Thoracic aorta (tissue), 2 donors: ENCODE measurements at regions not wholly inside any gene's neighbourhood (a gene's known extent, or its start where the extent isn't known, plus 50 kb on each side); places are given as distances from the start of the nearest gene placed in this dataset.

ENCODE experiments used
- ATAC-seq: fragments of 150-250 bp; one replicate; pipeline ENCODE4 v1.8.0; 2017; ENCODE audit warnings: low read depth; ENCODE audit not compliant: insufficient number of reproducible peaks, low FRiP score
- DNase-seq: peaks from one replicate; pipeline ENCODE4 v3.0.0-alpha.2; 2020; ENCODE audit warnings: low spot score
- H3K27ac ChIP-seq, 2 donors: fragments of 200-600 bp; sonication (generic); 1 replicate in 1 of 2; 2 replicates in 1 of 2; pipeline ENCODE4 v1.5.1; 2016; ENCODE audit warnings: mild to moderate bottlenecking in 2 of 2, moderate library complexity in 2 of 2
- H3K27me3 ChIP-seq: fragments of 200-600 bp; sonication (generic); replicated peaks from 2 replicates; pipeline ENCODE4 v1.6.0; 2016; ENCODE audit warnings: mild to moderate bottlenecking; ENCODE audit not compliant: insufficient read depth
- H3K36me3 ChIP-seq: fragments of 200-600 bp; sonication (generic); one replicate; pipeline ENCODE4 v1.5.1; 2016
- H3K4me1 ChIP-seq, 2 donors: fragments of 200-600 bp; sonication (generic); 1 replicate in 1 of 2; 2 replicates in 1 of 2; pipeline versions ENCODE4 v1.5.1 to v1.6.0; 2016; ENCODE audit warnings: low read depth in 2 of 2, mild to moderate bottlenecking in 1 of 2; ENCODE audit not compliant: control insufficient read depth in 1 of 2
- H3K4me3 ChIP-seq: fragments of 200-600 bp; sonication (generic); 2 replicates; pipeline ENCODE4 v1.5.1; 2016; ENCODE audit warnings: mild to moderate bottlenecking
- H3K9me3 ChIP-seq: fragments of 200-600 bp; sonication (generic); 2 replicates; pipeline ENCODE4 v1.5.1; 2016
- CTCF ChIP-seq: fragments of 200-600 bp; sonication (generic); IDR thresholded peaks from one replicate; pipeline ENCODE4 v1.5.1; 2019; ENCODE audit warnings: antibody characterized with exemption

GRCh38 chr12:105977236-105977635 is 161.5 kb downstream of the NUAK1 start:
- no peak for TF ChIP-seq CTCF
- Histone ChIP-seq H3K9me3 (no peaks in the 10 kb centered on the region), H3K27me3 (no peaks in the 10 kb centered on the region), H3K4me1 (peaks cover 0 to 3% of the 10 kb centered on the region in 2 donors), H3K36me3 (no peaks in the 10 kb centered on the region), H3K4me3 (no peak overlapping the region), H3K27ac (no peak overlapping the region)
- DNase-seq (no peak), ATAC-seq (no peak)

- no peaks in the 10 kb centered on the region for H3K36me3 ChIP-seq
- no peak for TF ChIP-seq CTCF
- peaks cover 0 to 3% of the 10 kb centered on the region in 2 donors for H3K4me1 ChIP-seq
- ATAC-seq, result no peak
- H3K27me3 ChIP-seq, result no peaks in the 10 kb centered on the region
- H3K9me3 ChIP-seq, result no peaks in the 10 kb centered on the region
- H3K27ac ChIP-seq, result no peak overlapping the region
- no peak overlapping the region for H3K4me3 ChIP-seq
- DNase-seq, result no peak
Observed at GRCh38 chr12:105977652-105978051, 161.1 kb downstream of the NUAK1 start.

GRCh38 chr12:105978276-105978675 is 160.5 kb downstream of the NUAK1 start:
- H3K9me3 ChIP-seq, result no peaks in the 10 kb centered on the region
- ATAC-seq, result no peak
- no peak overlapping the region for H3K4me3 ChIP-seq
- TF ChIP-seq CTCF, result no peak
- no peak for DNase-seq
- H3K4me1 ChIP-seq, result peaks cover 0 to 3% of the 10 kb centered on the region in 2 donors
- H3K27ac ChIP-seq, result no peak overlapping the region
- H3K27me3 ChIP-seq, result no peaks in the 10 kb centered on the region
- no peaks in the 10 kb centered on the region for H3K36me3 ChIP-seq

GRCh38 chr12:105978686-105979085 is 160.1 kb downstream of the NUAK1 start:
- no peak overlapping the region for H3K4me3 ChIP-seq
- peaks cover 0 to 3% of the 10 kb centered on the region in 2 donors for H3K4me1 ChIP-seq
- DNase-seq (no peak), ATAC-seq (no peak)
- H3K36me3 ChIP-seq, result no peaks in the 10 kb centered on the region
- H3K27me3 ChIP-seq, result no peaks in the 10 kb centered on the region
- H3K9me3 ChIP-seq, result no peaks in the 10 kb centered on the region
- no peak overlapping the region for H3K27ac ChIP-seq
- no peak for TF ChIP-seq CTCF

- ATAC-seq (no peak), DNase-seq (no peak)
- Histone ChIP-seq H3K36me3 (no peaks in the 10 kb centered on the region), H3K27ac (no peak overlapping the region), H3K4me1 (peaks cover 0 to 3% of the 10 kb centered on the region in 2 donors), H3K4me3 (no peak overlapping the region), H3K9me3 (no peaks in the 10 kb centered on the region), H3K27me3 (no peaks in the 10 kb centered on the region)
- TF ChIP-seq CTCF, result no peak
Observed at GRCh38 chr12:105980085-105980484, 158.7 kb downstream of the NUAK1 start.
